ENCODE measurements at regions not wholly inside any gene's neighbourhood (a gene's known extent, or its start where the extent isn't known, plus 50 kb on each side); places are given as distances from the start of the nearest gene placed in this dataset.

DNA sequence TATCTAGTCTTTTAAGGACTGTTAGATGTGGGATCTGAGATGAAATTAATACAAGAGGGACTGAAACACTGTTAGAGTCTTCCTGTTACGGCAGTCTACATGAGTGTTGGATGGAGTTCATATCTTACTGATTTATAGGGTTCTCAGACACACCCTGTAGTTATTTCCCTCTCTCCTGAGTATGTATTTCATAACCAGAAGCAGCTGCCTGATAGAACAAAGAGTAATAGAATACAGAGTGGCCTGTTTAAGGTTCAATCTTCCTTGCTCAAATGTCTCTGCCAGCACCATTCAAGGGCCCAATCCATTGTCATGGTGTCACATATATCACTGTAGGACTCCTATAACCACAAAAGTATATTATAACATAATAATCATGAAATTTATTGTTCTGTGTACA, 1229.1 kb upstream of the ACVR2A start:
- TF ChIP-seq SNAI2 (CRISPR knock-in tag; IDR thresholded peaks at IDR 0.05) (no peak), ZFP3 (CRISPR knock-in tag; IDR thresholded peaks at IDR 0.05) (no peak), ESRRG (CRISPR knock-in tag; IDR thresholded peaks at IDR 0.05) (no peak)
